ENCODE measurements at regions not wholly inside any gene's neighbourhood (a gene's known extent, or its start where the extent isn't known, plus 50 kb on each side); places are given as distances from the start of the nearest gene placed in this dataset.

DNA sequence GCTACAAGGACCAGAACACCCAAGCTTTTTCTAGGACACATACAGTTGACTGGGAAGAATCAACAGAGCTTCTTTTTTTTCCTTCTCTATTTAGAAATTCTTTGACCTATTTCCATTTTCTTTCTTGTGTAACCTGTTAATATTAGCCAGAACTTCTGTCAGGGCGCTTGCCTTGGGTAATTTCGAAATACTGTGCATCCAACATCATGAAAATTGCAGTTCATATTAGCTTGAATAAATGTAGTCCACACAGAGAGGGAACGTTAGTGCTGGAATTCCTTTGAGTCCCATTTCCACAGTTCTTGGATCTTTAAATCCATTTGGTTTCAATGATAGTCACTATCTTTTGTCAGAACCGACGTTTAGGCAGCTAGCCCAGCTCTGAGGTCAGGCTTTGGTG lies 141.8 kb downstream of the MXRA5 start:
- ATAC-seq (no peak), DNase-seq (ENCODE audit: low spot score) (no peak)
- Histone ChIP-seq H3K27ac (ENCODE audit: low read depth) (no peak overlapping the region), H2AFZ (no peak overlapping the region), H3K4me2 (no peak overlapping the region), H3K4me1 (ENCODE audit: insufficient read depth) (no peaks in the 10 kb centered on the region), H3K4me3 (no peak overlapping the region), H3K9me2 (ENCODE audit: insufficient read depth) (no peaks in the 10 kb centered on the region), H3K36me3 (ENCODE audit: insufficient read depth) (no peaks in the 10 kb centered on the region), H3K79me2 (replicated peaks; ENCODE audit: insufficient read depth) (no peaks in the 10 kb centered on the region), H3K27me3 (ENCODE audit: insufficient read depth) (no peaks in the 10 kb centered on the region), H4K20me1 (replicated peaks; ENCODE audit: insufficient read depth) (no peaks in the 10 kb centered on the region), H3F3A (replicated peaks; ENCODE audit: low read depth) (no peaks in the 10 kb centered on the region)
- Mint-ChIP-seq H3K9me3 (no peaks in the 10 kb centered on the region; the same call in 2 of the 3 replicates), H3K36me3 (ENCODE audit: low read depth) (no peaks in the 10 kb centered on the region), H3K27ac (no peak overlapping the region), H3K4me3 (no peak overlapping the region), H3K27me3 (ENCODE audit: insufficient read depth, low read depth, poor library complexity) (peaks cover 2% of the 10 kb centered on the region), H3K4me1 (no peaks in the 10 kb centered on the region)
- TF ChIP-seq, protein P1, sequence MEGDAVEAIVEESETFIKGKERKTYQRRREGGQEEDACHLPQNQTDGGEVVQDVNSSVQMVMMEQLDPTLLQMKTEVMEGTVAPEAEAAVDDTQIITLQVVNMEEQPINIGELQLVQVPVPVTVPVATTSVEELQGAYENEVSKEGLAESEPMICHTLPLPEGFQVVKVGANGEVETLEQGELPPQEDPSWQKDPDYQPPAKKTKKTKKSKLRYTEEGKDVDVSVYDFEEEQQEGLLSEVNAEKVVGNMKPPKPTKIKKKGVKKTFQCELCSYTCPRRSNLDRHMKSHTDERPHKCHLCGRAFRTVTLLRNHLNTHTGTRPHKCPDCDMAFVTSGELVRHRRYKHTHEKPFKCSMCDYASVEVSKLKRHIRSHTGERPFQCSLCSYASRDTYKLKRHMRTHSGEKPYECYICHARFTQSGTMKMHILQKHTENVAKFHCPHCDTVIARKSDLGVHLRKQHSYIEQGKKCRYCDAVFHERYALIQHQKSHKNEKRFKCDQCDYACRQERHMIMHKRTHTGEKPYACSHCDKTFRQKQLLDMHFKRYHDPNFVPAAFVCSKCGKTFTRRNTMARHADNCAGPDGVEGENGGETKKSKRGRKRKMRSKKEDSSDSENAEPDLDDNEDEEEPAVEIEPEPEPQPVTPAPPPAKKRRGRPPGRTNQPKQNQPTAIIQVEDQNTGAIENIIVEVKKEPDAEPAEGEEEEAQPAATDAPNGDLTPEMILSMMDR (conservative IDR thresholded peaks at IDR 0.05; ENCODE audit: low read depth in 2 of 2): no peak
- no peak for TF ChIP-seq EZH2 (IDR thresholded peaks at IDR 0.05; ENCODE audit: low read depth, unreplicated experiment)
- TF ChIP-seq POLR2AphosphoS5 (IDR thresholded peaks at IDR 0.05; ENCODE audit: low read depth): no peak
- TF ChIP-seq, protein P2, sequence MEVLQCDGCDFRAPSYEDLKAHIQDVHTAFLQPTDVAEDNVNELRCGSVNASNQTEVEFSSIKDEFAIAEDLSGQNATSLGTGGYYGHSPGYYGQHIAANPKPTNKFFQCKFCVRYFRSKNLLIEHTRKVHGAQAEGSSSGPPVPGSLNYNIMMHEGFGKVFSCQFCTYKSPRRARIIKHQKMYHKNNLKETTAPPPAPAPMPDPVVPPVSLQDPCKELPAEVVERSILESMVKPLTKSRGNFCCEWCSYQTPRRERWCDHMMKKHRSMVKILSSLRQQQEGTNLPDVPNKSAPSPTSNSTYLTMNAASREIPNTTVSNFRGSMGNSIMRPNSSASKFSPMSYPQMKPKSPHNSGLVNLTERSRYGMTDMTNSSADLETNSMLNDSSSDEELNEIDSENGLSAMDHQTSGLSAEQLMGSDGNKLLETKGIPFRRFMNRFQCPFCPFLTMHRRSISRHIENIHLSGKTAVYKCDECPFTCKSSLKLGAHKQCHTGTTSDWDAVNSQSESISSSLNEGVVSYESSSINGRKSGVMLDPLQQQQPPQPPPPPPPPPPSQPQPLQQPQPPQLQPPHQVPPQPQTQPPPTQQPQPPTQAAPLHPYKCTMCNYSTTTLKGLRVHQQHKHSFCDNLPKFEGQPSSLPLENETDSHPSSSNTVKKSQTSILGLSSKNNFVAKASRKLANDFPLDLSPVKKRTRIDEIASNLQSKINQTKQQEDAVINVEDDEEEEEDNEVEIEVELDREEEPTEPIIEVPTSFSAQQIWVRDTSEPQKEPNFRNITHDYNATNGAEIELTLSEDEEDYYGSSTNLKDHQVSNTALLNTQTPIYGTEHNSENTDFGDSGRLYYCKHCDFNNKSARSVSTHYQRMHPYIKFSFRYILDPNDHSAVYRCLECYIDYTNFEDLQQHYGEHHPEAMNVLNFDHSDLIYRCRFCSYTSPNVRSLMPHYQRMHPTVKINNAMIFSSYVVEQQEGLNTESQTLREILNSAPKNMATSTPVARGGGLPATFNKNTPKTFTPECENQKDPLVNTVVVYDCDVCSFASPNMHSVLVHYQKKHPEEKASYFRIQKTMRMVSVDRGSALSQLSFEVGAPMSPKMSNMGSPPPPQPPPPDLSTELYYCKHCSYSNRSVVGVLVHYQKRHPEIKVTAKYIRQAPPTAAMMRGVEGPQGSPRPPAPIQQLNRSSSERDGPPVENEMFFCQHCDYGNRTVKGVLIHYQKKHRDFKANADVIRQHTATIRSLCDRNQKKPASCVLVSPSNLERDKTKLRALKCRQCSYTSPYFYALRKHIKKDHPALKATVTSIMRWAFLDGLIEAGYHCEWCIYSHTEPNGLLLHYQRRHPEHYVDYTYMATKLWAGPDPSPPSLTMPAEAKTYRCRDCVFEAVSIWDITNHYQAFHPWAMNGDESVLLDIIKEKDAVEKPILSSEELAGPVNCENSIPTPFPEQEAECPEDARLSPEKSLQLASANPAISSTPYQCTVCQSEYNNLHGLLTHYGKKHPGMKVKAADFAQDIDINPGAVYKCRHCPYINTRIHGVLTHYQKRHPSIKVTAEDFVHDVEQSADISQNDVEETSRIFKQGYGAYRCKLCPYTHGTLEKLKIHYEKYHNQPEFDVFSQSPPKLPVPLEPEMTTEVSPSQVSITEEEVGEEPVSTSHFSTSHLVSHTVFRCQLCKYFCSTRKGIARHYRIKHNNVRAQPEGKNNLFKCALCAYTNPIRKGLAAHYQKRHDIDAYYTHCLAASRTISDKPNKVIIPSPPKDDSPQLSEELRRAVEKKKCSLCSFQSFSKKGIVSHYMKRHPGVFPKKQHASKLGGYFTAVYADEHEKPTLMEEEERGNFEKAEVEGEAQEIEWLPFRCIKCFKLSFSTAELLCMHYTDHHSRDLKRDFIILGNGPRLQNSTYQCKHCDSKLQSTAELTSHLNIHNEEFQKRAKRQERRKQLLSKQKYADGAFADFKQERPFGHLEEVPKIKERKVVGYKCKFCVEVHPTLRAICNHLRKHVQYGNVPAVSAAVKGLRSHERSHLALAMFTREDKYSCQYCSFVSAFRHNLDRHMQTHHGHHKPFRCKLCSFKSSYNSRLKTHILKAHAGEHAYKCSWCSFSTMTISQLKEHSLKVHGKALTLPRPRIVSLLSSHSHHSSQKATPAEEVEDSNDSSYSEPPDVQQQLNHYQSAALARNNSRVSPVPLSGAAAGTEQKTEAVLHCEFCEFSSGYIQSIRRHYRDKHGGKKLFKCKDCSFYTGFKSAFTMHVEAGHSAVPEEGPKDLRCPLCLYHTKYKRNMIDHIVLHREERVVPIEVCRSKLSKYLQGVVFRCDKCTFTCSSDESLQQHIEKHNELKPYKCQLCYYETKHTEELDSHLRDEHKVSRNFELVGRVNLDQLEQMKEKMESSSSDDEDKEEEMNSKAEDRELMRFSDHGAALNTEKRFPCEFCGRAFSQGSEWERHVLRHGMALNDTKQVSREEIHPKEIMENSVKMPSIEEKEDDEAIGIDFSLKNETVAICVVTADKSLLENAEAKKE (CRISPR knock-in tag; IDR thresholded peaks at IDR 0.05): no peak
- TF ChIP-seq ZNF114 (CRISPR knock-in tag; IDR thresholded peaks at IDR 0.05): no peak
- TF ChIP-seq STAT1 (IDR thresholded peaks at IDR 0.05; ENCODE audit: unreplicated experiment): no peak
- TF ChIP-seq NANOG (IDR thresholded peaks at IDR 0.05; ENCODE audit: borderline replicate concordance): no peak
- TF ChIP-seq, protein P3, sequence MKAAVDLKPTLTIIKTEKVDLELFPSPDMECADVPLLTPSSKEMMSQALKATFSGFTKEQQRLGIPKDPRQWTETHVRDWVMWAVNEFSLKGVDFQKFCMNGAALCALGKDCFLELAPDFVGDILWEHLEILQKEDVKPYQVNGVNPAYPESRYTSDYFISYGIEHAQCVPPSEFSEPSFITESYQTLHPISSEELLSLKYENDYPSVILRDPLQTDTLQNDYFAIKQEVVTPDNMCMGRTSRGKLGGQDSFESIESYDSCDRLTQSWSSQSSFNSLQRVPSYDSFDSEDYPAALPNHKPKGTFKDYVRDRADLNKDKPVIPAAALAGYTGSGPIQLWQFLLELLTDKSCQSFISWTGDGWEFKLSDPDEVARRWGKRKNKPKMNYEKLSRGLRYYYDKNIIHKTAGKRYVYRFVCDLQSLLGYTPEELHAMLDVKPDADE (IDR thresholded peaks at IDR 0.05): no peak
- TF ChIP-seq, protein P4, sequence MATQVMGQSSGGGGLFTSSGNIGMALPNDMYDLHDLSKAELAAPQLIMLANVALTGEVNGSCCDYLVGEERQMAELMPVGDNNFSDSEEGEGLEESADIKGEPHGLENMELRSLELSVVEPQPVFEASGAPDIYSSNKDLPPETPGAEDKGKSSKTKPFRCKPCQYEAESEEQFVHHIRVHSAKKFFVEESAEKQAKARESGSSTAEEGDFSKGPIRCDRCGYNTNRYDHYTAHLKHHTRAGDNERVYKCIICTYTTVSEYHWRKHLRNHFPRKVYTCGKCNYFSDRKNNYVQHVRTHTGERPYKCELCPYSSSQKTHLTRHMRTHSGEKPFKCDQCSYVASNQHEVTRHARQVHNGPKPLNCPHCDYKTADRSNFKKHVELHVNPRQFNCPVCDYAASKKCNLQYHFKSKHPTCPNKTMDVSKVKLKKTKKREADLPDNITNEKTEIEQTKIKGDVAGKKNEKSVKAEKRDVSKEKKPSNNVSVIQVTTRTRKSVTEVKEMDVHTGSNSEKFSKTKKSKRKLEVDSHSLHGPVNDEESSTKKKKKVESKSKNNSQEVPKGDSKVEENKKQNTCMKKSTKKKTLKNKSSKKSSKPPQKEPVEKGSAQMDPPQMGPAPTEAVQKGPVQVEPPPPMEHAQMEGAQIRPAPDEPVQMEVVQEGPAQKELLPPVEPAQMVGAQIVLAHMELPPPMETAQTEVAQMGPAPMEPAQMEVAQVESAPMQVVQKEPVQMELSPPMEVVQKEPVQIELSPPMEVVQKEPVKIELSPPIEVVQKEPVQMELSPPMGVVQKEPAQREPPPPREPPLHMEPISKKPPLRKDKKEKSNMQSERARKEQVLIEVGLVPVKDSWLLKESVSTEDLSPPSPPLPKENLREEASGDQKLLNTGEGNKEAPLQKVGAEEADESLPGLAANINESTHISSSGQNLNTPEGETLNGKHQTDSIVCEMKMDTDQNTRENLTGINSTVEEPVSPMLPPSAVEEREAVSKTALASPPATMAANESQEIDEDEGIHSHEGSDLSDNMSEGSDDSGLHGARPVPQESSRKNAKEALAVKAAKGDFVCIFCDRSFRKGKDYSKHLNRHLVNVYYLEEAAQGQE (IDR thresholded peaks at IDR 0.05; ENCODE audit: unreplicated experiment): no peak
- no peak for TF ChIP-seq EZH2phosphoT487 (IDR thresholded peaks at IDR 0.05; ENCODE audit: unreplicated experiment)
- TF ChIP-seq JUNB (IDR thresholded peaks at IDR 0.05; ENCODE audit: unreplicated experiment): no peak
- TF ChIP-seq CREB1 (CRISPR knock-in tag; IDR thresholded peaks at IDR 0.05; ENCODE audit: low read depth): no peak
- no peak for TF ChIP-seq ZNF331 (CRISPR knock-in tag; IDR thresholded peaks at IDR 0.05; ENCODE audit: low read depth)
